Vagina (tissue), 2 donors: ENCODE measurements at regions not wholly inside any gene's neighbourhood (a gene's known extent, or its start where the extent isn't known, plus 50 kb on each side); places are given as distances from the start of the nearest gene placed in this dataset.

Experiments
- CTCF ChIP-seq, 3 experiments: fragments of 450-650 bp in 2 of 3; fragments of 200-600 bp in 1 of 3; sonication (generic) in 1 of 3; IDR thresholded peaks; one replicate each; pipeline ENCODE4 v1.5.1; 2017 to 2019; ENCODE audit warnings: antibody characterized with exemption in 3 of 3, mild to moderate bottlenecking in 2 of 3, moderate library complexity in 2 of 3
- POLR2A ChIP-seq, 2 donors: fragments of 450-650 bp; IDR thresholded peaks; one replicate each; pipeline ENCODE4 v1.6.1; 2017; ENCODE audit warnings: antibody characterized with exemption in 2 of 2, mild to moderate bottlenecking in 2 of 2, moderate library complexity in 2 of 2

- no peak for TF ChIP-seq POLR2A (IDR thresholded peaks at IDR 0.05)
- TF ChIP-seq CTCF (IDR thresholded peaks at IDR 0.05) = no peak
These were observed 76.0 kb downstream of the UNC5CL start for GRCh38 chr6:40963019-40963418.
